Esophagus muscularis mucosa (tissue), 4 donors: ENCODE measurements at regions not wholly inside any gene's neighbourhood (a gene's known extent, or its start where the extent isn't known, plus 50 kb on each side); places are given as distances from the start of the nearest gene placed in this dataset.

Source experiments
- CTCF ChIP-seq, 3 experiments: fragments of 200-600 bp in 2 of 3; fragments of 450-650 bp in 1 of 3; sonication (generic) in 2 of 3; IDR thresholded peaks; one replicate each; pipeline ENCODE4 v1.5.1; 2017 to 2019; ENCODE audit warnings: antibody characterized with exemption in 3 of 3, mild to moderate bottlenecking in 2 of 3, moderate library complexity in 1 of 3
- EP300 ChIP-seq: sonication (generic); formaldehyde crosslinking; IDR thresholded peaks from one replicate; pipeline ENCODE4 v1.6.1; 2017; ENCODE audit warnings: antibody characterized with exemption
- POLR2AphosphoS5 ChIP-seq, 2 donors: sonication (generic); formaldehyde crosslinking; IDR thresholded peaks; one replicate each; pipeline ENCODE4 v1.6.1; 2017; ENCODE audit warnings: antibody characterized with exemption in 2 of 2

- TF ChIP-seq CTCF (IDR thresholded peaks at IDR 0.05) = no peak
- no peak for TF ChIP-seq POLR2AphosphoS5 (IDR thresholded peaks at IDR 0.05)
- no peak for TF ChIP-seq EP300
These were observed 521.8 kb downstream of the MIAT start for GRCh38 chr22:27179161-27179560.
